ENCODE measurements at regions not wholly inside any gene's neighbourhood (a gene's known extent, or its start where the extent isn't known, plus 50 kb on each side); places are given as distances from the start of the nearest gene placed in this dataset.

DNA sequence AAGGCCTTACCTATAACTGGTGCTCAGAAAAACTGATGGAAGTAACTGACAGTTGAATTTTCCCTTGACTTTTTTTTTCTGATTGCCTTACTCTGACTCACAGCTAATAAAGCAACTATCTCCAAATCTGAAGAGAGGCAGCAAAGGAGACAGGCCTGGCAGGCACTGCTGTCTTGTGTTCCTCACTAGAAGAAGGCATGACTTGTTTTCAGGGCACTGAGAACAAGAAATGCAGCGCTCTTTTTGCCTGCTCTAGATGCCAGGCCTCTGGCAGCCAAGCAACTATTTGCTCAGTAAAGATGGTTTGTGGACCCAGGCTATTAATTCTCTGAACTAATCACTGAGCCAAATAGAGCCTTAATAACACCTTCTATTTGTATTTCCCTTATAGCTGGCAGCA, 155.1 kb downstream of the PRDM13 start:
- TF ChIP-seq TAF1 (IDR thresholded peaks at IDR 0.05; ENCODE audit: low read depth): no peak
- TF ChIP-seq TEAD4 (IDR thresholded peaks at IDR 0.05): no peak
- TF ChIP-seq EP300 (IDR thresholded peaks at IDR 0.05; ENCODE audit: borderline replicate concordance): no peak
- no peak for TF ChIP-seq EGR1 (IDR thresholded peaks at IDR 0.05)
- TF ChIP-seq YY1 (IDR thresholded peaks at IDR 0.05; ENCODE audit: low read depth): no peak
- TF ChIP-seq, protein P1, sequence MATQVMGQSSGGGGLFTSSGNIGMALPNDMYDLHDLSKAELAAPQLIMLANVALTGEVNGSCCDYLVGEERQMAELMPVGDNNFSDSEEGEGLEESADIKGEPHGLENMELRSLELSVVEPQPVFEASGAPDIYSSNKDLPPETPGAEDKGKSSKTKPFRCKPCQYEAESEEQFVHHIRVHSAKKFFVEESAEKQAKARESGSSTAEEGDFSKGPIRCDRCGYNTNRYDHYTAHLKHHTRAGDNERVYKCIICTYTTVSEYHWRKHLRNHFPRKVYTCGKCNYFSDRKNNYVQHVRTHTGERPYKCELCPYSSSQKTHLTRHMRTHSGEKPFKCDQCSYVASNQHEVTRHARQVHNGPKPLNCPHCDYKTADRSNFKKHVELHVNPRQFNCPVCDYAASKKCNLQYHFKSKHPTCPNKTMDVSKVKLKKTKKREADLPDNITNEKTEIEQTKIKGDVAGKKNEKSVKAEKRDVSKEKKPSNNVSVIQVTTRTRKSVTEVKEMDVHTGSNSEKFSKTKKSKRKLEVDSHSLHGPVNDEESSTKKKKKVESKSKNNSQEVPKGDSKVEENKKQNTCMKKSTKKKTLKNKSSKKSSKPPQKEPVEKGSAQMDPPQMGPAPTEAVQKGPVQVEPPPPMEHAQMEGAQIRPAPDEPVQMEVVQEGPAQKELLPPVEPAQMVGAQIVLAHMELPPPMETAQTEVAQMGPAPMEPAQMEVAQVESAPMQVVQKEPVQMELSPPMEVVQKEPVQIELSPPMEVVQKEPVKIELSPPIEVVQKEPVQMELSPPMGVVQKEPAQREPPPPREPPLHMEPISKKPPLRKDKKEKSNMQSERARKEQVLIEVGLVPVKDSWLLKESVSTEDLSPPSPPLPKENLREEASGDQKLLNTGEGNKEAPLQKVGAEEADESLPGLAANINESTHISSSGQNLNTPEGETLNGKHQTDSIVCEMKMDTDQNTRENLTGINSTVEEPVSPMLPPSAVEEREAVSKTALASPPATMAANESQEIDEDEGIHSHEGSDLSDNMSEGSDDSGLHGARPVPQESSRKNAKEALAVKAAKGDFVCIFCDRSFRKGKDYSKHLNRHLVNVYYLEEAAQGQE (IDR thresholded peaks at IDR 0.05; ENCODE audit: low read depth): no peak
- no peak for TF ChIP-seq CEBPB (IDR thresholded peaks at IDR 0.05)
- no peak for TF ChIP-seq RAD21 (IDR thresholded peaks at IDR 0.05; ENCODE audit: low read depth)
- TF ChIP-seq, protein P2, sequence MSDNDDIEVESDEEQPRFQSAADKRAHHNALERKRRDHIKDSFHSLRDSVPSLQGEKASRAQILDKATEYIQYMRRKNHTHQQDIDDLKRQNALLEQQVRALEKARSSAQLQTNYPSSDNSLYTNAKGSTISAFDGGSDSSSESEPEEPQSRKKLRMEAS (IDR thresholded peaks at IDR 0.05): no peak
- TF ChIP-seq FOXM1 (IDR thresholded peaks at IDR 0.05; ENCODE audit: borderline replicate concordance, low read depth): no peak
- TF ChIP-seq ZBTB7A (IDR thresholded peaks at IDR 0.05; ENCODE audit: low read depth): no peak
- TF ChIP-seq CREB1 (IDR thresholded peaks at IDR 0.05; ENCODE audit: low read depth): no peak
- no peak for TF ChIP-seq NFIC (IDR thresholded peaks at IDR 0.05)
- TF ChIP-seq, protein P3, sequence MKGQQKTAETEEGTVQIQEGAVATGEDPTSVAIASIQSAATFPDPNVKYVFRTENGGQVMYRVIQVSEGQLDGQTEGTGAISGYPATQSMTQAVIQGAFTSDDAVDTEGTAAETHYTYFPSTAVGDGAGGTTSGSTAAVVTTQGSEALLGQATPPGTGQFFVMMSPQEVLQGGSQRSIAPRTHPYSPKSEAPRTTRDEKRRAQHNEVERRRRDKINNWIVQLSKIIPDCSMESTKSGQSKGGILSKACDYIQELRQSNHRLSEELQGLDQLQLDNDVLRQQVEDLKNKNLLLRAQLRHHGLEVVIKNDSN (IDR thresholded peaks at IDR 0.05): no peak
